Urothelium cell line (cell line): ENCODE measurements at regions not wholly inside any gene's neighbourhood (a gene's known extent, or its start where the extent isn't known, plus 50 kb on each side); places are given as distances from the start of the nearest gene placed in this dataset.

ENCODE experiments used
- DNase-seq: peaks from one replicate; pipeline ENCODE4 v3.0.0; 2011; ENCODE audit warnings: low spot score, mixed read lengths
- FAIRE-seq: peaks from 2 replicates; lab custom pipeline; 2011; peaks lifted over from hg19 to GRCh38; lab: Jason Lieb, UNC

DNA sequence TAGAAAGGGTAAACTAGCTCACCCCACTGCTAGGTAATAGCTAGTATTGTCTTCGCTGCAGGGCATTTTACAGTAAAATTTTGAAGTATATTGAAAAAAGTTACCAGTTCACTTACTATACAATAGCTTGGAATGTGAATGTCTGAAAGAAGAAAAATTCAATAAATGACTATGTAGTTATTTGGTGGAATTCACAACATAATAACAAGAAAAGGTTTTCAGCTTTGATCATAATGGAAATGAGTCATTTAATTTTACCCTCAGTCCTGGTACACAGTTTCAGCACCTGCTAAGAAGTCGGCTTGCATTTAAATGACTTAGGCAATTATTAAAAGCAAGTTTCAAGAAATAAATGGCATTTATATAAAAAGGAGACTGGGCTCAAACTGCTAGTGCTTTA is 90.4 kb downstream of the NUP35 start:
- FAIRE-seq, result no peak
- DNase-seq, result no peak

DNA sequence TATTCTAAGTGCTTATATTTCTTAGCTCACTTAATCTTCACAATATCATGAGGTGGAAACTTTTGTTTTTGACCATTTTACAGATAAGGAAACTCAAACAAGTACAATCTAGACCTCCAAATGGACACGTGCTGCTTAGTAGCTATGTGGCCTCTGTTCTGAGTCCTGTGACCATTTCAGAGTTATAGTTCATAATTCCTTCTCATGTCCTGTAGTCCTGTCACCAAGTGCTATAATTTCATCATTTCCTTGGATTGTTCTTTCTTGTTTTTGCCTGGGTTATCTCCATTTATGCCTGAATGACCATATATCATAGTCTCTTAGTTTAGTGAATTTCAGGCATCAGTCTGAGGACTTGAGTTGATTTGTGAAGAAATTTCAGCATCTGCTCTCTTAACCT is 91.7 kb downstream of the NUP35 start:
- DNase-seq (no peak), FAIRE-seq (no peak)

DNA sequence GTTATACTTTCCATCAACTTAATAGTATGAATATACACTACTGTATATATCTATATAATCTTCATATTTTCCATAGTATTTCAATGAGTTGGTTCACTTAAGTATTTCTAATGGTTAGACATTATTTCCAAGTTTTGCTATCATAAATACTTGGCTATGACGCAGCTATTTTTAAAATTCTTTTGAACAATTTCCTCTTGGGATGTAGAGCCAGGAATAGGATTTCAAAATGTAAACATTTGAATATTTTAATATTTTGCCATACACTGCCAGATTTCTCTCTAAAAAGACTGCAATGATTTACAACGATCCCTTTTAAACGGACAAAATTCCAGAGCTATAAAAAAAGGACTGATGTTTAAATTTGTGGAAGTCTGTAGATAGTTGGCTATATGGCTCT is 95.6 kb downstream of the NUP35 start:
- no peak for DNase-seq
- FAIRE-seq, result no peak

DNA sequence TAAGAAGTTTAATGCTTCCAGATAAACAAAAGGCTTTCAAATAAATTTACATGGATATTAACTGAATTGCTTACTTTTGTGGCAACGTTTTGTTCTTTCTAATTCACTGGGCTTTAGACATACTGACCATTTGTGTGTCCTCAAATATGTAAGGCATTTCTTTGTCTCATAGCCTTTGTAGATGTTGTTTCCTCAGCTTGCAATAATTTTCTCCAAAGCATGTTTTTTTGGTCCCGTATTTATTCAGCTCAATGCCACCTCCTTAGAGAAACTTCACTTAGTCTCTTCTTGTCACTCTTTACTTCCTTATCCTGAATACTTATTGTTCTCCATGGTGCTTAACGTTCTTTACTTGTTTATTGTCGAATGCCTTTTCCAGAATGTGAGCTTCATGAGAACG is 98.5 kb downstream of the NUP35 start:
- DNase-seq (no peak), FAIRE-seq (no peak)

DNA sequence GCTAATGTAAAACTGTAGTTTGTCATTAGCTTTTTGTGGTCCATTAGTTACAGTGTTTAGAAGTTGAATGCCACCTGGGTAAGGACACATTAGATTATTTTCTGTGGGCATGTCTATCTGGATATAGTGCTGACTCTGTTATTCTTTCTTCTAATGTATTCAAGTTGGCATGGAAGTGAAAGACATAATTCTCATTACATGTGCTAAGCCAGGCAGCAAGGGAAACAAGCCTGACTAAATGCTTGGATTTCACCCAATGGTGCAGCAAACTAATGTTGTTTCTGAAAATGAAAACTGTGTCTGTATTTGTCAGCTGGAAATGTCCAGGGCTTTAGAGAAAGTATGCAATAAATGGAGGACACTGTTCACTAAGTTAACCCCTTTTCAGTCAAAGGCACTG is 100.7 kb downstream of the NUP35 start:
- DNase-seq, result no peak
- FAIRE-seq, result no peak

DNA sequence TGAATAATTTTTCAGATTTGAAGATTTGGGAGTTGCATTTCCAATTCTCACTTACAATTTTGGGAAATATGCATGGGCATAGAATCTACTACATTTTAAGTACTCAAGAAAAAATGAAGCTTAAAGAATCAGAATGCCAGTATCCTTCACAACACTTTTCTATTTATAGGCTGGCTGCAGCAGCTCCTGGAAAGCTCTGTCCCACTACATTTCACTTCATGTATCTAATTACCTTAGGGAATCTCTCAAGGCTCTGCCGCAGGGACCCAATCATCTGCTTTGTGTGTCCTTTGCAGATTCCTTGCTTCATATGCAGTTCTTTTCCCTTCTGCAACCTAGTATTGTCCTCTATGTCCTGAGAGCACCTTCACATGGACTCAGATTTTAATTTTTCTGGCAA is 102.9 kb downstream of the NUP35 start:
- no peak for DNase-seq
- no peak for FAIRE-seq

DNA sequence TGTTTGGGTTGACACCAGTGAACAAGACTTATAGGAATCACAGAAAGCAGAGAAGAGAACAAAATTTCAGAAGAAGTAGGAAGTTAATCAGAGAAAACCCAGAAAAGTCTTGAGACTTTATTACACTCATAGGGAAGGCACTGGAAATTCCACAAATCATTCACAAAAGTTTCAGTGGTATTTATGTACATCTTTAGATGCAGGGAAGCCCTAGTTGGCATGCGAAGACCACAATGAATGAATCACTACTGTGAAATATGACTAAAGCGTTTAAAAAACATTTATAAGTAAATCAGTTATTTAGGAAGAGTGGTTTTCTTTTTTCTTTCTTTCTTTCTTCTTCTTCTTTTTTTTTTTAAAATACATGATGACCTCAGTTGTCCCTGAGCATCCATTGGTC is 105.1 kb downstream of the NUP35 start:
- FAIRE-seq, result no peak
- DNase-seq, result no peak

DNA sequence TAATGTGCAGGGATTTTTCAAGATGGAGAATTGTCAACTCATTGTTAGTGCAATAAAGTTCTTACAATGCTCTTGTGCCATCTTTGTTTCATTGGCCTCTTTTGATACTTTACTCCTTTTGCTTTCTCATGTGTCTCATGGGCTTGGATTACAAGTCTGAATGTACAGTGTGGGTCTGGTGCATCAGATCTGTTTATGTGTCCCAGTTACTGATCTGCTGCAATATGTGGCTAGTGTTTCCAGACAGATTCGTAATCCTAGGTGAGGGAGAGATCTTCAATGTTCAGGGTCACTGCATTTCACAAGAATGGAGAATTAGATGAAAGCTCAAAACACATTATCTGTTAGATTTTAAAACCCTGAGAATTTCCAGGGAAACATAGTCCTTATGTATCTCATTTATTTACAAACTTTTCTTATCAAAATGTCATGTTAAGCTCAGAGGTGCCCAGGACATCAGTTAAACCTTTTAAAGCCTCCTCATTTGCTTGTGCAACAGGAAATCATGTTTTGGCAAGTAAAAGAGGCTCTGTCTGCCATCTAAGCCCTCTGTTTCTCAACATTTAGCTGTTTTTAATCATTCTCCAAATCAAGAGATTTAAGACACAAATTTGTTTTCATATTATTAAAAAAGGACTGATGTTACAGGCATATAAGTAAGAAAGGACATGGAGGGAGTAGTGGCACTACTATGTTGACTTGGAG is 108.1 kb downstream of the NUP35 start:
- DNase-seq (no peak), FAIRE-seq (no peak)

DNA sequence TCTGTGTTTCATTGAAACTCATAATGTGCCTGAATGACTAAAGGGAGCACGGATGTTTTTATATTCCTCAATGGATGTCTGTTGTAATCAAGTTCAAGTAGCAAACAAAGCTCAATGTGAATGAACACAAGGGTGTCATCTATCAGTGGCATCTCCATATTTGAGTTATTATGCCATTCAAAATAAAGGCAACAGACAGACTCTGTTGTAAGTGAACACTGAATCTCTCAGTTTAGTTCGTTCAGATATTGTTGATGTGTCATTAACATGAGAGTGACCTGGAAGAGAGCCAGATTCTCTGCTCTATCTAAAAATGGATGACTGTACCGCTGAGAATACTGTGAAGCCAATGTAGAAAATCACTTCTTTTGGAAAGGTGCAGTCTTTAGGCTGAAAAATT is 118.7 kb downstream of the NUP35 start:
- peak; percentile 9 for DNase-seq
- no peak for FAIRE-seq

DNA sequence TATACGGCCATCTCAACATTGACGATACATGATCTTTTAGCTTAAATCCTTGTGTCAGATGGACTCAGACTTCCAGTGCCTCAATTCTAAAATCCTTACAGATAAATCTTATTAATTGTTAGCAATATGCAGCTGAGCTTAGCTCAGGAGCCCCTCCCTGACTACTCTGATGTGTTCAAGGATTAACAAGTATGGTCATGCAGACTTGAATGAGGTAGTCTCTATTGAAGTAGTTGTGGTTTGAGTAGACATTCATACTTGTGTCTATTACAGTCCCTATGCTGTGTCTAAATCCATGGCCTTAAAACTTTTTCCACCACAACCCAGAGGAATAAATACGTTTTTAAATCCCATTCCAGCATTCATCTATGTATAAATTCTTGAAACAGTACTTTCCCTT is 119.5 kb downstream of the NUP35 start:
- DNase-seq, result no peak
- no peak for FAIRE-seq

DNA sequence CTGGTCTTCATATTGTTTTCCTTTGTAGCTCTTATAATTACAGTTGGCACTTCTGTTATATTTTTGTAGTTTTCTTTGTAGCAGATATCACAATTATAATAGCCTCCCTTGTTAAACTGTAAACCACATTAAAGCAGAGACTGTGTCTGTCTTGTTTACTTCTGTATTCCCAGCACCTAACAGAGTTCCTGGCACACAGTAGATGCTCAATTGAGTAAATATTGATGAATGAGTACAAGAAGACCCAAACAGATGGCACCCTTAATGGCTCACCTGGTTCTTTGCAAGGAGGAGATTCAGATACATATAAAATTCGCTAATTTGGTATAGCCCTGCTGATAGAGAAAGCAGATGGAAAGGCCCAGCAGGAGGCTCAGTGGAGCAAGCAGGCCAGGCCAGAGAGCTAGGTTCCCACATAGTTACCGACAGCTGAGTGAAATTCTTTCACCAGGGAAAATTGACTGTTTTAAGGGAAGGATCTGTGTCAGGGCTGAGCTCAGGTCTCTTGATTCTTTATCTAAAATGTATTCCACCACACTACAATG is 120.1 kb downstream of the NUP35 start:
- FAIRE-seq, result no peak
- DNase-seq, result no peak

DNA sequence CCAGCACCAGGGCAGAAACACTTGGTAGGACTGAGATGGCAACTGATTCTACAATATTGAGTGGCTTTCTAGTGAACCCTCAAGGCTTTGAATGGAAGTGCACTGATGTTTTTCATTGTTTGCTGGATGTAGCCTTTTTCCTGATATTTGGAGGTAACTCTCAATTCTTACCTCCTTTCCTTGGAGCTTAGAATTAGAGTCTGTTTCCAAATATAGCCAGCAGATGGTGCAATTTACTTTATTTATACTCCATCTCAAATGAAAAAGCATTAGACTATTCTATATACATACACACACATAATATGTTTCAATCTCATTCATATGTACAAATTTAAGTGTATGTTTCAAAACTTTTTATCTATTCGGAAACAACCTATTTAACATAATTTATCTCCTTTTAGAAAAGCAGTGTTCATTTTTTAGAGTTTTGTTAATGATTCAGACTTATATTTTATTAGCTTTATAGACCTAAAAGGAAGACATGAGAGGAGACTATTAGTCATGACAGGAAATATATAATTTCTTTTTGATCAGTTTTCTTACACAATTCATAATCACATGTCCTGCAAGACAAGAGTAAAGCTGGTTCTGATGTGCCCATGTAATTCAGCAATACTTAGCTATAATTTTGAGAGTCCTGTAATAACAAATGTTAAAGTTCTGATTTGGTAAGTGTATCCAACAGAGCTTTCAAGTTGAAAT is 124.8 kb downstream of the NUP35 start:
- FAIRE-seq (no peak), DNase-seq (peak; percentile 8)

DNA sequence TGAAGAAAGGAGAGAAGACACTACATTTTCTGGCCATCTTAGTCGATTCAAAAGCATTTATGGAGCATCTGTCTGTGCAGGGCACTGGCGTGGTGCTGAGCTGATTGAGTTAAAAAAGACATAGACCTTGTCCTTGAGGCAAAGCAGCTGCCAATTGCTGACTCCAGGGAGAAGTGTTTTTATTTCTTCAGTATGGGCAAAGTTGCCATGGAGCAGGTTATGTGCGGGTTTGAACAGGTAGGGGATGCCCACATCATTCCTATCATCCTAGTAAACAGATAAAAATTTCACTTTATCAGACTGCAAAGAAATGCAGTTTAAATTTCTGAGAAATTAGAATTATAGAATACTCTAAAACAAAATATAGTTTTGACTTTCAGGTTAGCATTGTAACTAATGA is 125.8 kb downstream of the NUP35 start:
- no peak for DNase-seq
- FAIRE-seq, result no peak

DNA sequence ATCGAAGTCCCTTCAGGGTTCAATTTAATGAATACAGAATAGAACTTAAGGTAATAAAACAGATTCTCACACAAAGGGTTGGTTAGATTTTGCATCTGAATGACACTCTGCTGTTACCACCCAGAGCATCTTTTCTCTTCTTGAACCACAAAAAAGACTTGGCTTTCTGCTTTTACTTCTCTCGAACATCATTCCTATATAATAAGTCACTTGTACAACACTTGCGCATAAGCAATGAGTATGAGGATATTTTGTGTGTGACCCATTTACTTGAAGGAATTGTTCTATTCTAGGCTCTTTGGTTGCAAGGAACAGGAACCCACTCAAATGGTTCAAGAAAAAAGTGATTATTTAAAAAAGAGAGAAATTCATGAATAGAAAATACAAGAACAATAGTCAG is 126.2 kb downstream of the NUP35 start:
- FAIRE-seq (no peak), DNase-seq (no peak)

DNA sequence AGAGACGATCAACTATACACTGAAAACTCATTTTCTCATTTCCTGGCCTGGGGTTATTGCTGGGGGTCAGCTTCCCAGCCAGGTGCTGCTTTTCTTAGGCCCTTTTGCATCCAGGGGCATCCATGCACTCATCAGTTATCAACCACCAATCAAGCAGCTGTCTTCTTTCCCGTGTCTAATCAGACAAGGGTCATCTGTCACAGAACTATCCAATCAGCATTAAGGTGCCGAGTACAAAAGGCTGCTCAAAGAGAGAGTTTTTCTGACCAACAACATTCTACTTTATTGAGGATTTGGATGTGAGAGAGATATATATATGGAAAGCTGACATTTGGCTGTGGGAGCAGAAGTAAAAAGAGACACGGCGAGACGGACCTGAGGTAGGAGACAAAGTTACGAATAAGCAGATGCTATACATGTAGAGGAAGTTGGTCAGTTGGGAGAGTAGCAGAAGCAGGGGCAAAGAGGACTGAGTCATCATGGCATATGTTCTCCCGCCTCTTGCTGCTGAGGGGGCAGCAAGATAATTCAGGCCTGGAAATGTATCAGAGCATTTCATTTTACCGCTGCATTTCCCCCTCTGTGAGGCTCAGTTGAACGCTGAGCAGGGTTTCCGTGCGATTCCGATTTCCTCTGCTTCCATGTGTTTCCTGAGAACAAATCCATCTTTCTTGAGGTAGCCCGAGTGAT is 129.3 kb downstream of the NUP35 start:
- DNase-seq, result no peak

DNA sequence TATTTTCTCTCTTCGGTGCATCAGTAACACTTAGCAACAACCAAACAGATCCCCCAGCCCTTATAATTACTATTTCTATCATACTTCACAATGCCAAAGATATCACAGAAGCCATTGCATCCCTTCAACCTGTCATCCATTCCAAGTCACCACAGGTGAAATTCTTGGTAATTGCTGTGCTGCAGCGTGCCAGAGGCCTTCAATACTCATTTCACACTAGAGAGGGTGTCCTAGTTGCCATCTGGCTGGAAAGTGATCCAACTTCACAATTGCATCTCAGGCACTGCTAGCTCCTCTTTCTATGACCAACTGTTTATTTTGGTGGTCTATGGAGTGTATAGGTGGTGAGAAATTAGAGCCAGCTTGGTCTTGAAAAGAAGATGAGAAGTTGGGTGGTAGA is 131.2 kb downstream of the NUP35 start:
- no peak for DNase-seq
- FAIRE-seq, result no peak

More for the DNA sequence above, 129.3 kb downstream of the NUP35 start:
- FAIRE-seq, result no peak

DNA sequence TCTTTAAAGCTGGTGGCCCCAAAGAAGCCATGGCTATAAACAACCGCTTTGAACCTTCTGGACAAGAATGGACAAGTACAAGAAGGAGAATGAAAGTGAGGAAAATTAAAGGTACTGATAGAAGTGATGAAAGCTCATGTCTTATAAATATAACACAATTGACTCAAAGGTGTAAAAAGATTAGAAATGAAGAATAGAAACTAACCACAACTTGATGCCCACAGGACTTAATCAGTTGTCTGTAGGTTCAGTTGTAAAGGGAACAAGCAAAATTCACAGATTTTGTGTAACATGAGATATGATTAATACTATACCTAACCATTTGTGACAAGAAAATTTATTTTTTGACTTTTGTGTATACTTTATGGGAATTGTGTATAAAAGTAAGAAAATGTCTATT is 135.7 kb downstream of the NUP35 start:
- FAIRE-seq (no peak), DNase-seq (no peak)

DNA sequence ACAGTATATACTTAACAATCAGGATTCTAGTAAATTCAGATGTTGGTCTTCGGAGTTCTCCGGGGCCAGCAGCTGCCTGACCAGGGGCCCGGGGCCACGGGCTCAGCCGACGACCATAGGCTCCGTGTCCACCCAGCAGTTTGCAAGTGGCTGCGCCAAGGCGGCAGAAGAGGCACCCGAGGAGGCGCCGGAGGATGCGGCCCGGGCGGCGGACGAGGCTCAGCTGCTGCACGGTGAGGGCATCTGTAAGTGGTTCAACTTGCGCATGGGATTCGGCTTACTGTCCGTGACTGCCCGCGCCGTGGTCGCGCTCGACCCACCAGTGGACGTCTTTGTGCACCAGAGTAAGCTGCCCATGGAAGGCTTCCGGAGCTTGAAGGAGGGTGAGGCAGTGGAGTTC is 136.3 kb downstream of the NUP35 start:
- FAIRE-seq, result no peak

DNA sequence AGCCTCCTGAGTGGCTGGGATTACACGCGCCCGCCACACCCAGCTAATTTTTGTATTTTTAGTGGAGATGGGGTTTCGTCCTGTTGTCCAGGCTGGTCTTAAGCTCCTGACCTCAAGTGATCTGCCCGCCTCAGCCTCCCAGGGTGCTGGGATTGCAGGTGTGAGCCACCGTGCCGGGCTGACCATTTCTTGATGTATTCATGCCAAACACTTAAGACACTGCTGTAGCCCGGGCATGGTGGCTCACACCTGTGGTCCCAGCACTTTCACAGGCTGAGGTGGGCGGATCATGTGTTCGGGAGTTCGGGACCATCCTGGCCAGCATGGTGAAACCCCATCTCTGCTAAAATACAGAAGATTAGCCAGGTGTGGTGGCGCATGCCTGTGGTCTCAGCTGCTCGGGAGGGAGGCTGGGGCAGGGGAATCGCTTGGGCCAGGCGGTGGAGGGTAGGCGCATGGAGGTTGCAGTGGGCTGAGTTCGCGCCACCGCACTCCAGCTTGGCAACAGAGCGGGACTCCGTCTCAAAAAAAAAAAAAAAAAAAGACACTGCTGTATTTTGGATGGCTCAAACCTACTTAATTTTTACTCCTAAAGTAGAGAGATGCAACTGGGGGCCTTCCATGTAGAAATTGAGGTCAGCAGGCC is 140.8 kb downstream of the NUP35 start:
- DNase-seq (no peak), FAIRE-seq (no peak)

More for the DNA sequence above, 136.3 kb downstream of the NUP35 start:
- DNase-seq, result no peak

DNA sequence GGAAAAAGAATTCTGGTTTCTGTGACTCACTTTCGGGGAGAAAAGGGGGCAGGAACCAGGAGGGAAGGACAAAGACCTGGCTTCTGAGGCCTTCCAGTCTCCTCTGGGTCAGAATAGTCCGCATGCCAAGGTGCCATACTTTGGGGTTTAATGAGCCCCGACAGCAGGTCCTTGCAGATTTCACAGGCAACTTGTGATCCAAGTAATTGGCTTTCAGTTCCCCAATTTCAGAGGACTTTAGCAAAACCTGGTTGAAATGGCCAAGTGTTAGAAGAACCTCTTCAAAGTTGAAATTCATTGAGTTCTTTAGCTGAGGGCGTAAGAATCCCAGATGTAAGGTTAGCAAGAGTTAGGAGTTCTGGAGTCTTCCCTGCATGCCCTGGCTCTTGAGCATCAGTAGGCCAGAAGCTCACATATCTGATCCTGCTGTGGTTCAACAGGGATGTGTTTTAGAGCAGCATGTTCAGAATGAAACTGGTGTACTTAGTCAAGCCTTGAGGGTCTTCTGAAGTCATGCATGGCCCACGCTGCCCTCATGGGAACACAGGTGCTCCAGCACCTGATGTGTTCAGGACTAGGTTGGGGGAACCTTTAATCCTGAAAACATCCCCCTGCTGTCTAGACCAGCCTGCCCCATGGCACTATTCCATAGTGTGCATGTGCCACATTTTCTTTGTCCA is 143.0 kb downstream of the NUP35 start:
- FAIRE-seq, result no peak
- DNase-seq, result no peak

DNA sequence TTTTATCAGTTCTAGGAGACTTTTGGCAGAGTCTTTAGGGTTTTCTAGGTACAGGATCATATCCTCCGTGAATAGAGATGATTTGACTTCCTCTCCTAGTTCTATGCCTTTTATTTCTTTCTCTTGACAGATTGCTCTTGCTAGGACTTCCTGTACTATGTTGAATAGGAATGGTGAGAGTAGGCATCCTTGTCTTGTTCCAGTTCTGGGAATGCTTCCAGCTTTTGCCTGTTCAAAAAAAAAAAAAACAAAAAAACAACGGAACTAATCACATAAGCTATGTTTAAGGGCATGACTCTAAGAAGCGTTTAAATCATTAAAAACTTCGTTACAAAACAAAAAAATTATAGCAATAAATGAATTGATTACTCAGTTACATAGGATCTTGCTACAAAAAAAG is 145.7 kb downstream of the NUP35 start:
- no peak for FAIRE-seq
- DNase-seq, result no peak
